Hepatocyte (in vitro differentiated cells): ENCODE measurements at regions not wholly inside any gene's neighbourhood (a gene's known extent, or its start where the extent isn't known, plus 50 kb on each side); places are given as distances from the start of the nearest gene placed in this dataset.

Experiments used
- DNase-seq: peaks from one replicate; pipeline ENCODE4 v3.0.0-alpha.2; 2016; ENCODE audit warnings: low spot score
- H2AFZ ChIP-seq: fragments of 200-600 bp; sonication (generic); 2 replicates; pipeline ENCODE4 v1.6.0; 2016; ENCODE audit warnings: antibody characterized with exemption, mild to moderate bottlenecking
- H3K27ac ChIP-seq: fragments of 200-600 bp; sonication (generic); 2 replicates; pipeline ENCODE4 v1.5.1; 2016; ENCODE audit warnings: mild to moderate bottlenecking
- H3K27me3 ChIP-seq: fragments of 200-600 bp; sonication (generic); 2 replicates; pipeline ENCODE4 v1.6.1; 2016
- H3K36me3 ChIP-seq: fragments of 200-600 bp; sonication (generic); replicated peaks from 2 replicates; pipeline ENCODE4 v1.5.1; 2016; ENCODE audit warnings: low read depth; ENCODE audit not compliant: insufficient read depth
- H3K4me1 ChIP-seq: fragments of 200-600 bp; sonication (generic); 2 replicates; pipeline ENCODE4 v1.5.1; 2016; ENCODE audit warnings: mild to moderate bottlenecking, moderate library complexity; ENCODE audit not compliant: insufficient read depth
- H3K4me2 ChIP-seq: fragments of 200-600 bp; sonication (generic); 2 replicates; pipeline ENCODE4 v1.6.0; 2016
- H3K4me3 ChIP-seq: fragments of 200-600 bp; sonication (generic); 2 replicates; pipeline ENCODE4 v1.5.1; 2016; ENCODE audit warnings: mild to moderate bottlenecking
- H3K79me2 ChIP-seq: fragments of 200-600 bp; sonication (generic); 2 replicates; pipeline ENCODE4 v1.6.0; 2017; ENCODE audit warnings: mild to moderate bottlenecking
- H3K9me2 ChIP-seq: fragments of 200-600 bp; sonication (generic); replicated peaks from 2 replicates; pipeline ENCODE4 v1.6.0; 2017; ENCODE audit warnings: mild to moderate bottlenecking; ENCODE audit not compliant: insufficient read depth
- H3K9me3 ChIP-seq: fragments of 200-600 bp; sonication (generic); 2 replicates; pipeline ENCODE4 v1.5.1; 2016; ENCODE audit warnings: low read depth, mild to moderate bottlenecking
- H4K20me1 ChIP-seq: fragments of 200-600 bp; sonication (generic); 2 replicates; pipeline ENCODE4 v1.6.0; 2016; ENCODE audit warnings: mild to moderate bottlenecking; ENCODE audit not compliant: insufficient read depth, poor library complexity, severe bottlenecking
- EZH2 ChIP-seq: fragments of 200-600 bp; sonication (generic); IDR thresholded peaks from 2 replicates; pipeline ENCODE4 v1.6.1; 2016; ENCODE audit warnings: antibody characterized with exemption, mild to moderate bottlenecking, borderline replicate concordance
- EZH2phosphoT487 ChIP-seq: fragments of 200-600 bp; sonication (generic); IDR thresholded peaks from one replicate; pipeline ENCODE4 v1.6.1; 2018; ENCODE audit warnings: antibody characterized with exemption, mild to moderate bottlenecking, low read depth, moderate library complexity; ENCODE audit not compliant: unreplicated experiment, severe bottlenecking
- WGBS: methylation state at CpG from one replicate; pipeline ENCODE4 v1.1.6; 2016; ENCODE audit warnings: low lambda C conversion rate; ENCODE audit errors: missing lambda C conversion rate; 5-methylcytosine and 5-hydroxymethylcytosine counted together
- TF ChIP-seq, protein P1 (sequence below): fragments of 200-600 bp; sonication (generic); IDR thresholded peaks from 2 replicates; pipeline ENCODE4 v1.5.1; 2016; ENCODE audit warnings: antibody characterized with exemption, mild to moderate bottlenecking; ENCODE audit not compliant: poor library complexity

DNA sequence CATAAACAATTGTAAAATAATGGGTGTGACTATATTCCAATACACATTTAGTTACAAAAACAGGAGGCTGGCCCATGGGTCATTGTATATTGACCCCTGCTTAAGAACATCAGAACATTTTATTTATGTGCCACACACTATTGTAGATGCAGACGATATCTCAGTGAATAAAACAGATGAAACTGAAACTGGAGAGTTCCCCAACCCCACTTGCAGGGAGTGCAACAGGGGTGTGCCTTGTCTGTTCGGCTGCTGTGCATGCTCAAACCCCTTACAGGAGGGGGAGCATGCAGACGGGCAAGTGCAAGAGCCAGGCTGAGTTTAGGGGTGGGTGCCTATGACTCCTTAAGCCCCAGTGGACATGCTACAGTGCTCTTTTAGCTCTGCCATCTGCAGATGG is 509.6 kb downstream of the IGSF11 start:
- no peaks in the 10 kb centered on the region for H3K36me3 ChIP-seq
- no peaks in the 10 kb centered on the region for H3K9me2 ChIP-seq
- H3K27ac ChIP-seq: no peak overlapping the region
- DNase-seq: no peak
- no peaks in the 10 kb centered on the region for H3K79me2 ChIP-seq
- TF ChIP-seq, protein P1, sequence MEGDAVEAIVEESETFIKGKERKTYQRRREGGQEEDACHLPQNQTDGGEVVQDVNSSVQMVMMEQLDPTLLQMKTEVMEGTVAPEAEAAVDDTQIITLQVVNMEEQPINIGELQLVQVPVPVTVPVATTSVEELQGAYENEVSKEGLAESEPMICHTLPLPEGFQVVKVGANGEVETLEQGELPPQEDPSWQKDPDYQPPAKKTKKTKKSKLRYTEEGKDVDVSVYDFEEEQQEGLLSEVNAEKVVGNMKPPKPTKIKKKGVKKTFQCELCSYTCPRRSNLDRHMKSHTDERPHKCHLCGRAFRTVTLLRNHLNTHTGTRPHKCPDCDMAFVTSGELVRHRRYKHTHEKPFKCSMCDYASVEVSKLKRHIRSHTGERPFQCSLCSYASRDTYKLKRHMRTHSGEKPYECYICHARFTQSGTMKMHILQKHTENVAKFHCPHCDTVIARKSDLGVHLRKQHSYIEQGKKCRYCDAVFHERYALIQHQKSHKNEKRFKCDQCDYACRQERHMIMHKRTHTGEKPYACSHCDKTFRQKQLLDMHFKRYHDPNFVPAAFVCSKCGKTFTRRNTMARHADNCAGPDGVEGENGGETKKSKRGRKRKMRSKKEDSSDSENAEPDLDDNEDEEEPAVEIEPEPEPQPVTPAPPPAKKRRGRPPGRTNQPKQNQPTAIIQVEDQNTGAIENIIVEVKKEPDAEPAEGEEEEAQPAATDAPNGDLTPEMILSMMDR: no peak
- TF ChIP-seq EZH2 (no peak), EZH2phosphoT487 (no peak)
- no peaks in the 10 kb centered on the region for H3K27me3 ChIP-seq
- no peak overlapping the region for H3K4me2 ChIP-seq
- no peak overlapping the region for H2AFZ ChIP-seq
- H3K4me3 ChIP-seq: no peak overlapping the region
- H3K9me3 ChIP-seq: no peaks in the 10 kb centered on the region
- H4K20me1 ChIP-seq: no peaks in the 10 kb centered on the region
- 74% methylated on average over 3 of the region's 3 CpGs for WGBS
- no peaks in the 10 kb centered on the region for H3K4me1 ChIP-seq

DNA sequence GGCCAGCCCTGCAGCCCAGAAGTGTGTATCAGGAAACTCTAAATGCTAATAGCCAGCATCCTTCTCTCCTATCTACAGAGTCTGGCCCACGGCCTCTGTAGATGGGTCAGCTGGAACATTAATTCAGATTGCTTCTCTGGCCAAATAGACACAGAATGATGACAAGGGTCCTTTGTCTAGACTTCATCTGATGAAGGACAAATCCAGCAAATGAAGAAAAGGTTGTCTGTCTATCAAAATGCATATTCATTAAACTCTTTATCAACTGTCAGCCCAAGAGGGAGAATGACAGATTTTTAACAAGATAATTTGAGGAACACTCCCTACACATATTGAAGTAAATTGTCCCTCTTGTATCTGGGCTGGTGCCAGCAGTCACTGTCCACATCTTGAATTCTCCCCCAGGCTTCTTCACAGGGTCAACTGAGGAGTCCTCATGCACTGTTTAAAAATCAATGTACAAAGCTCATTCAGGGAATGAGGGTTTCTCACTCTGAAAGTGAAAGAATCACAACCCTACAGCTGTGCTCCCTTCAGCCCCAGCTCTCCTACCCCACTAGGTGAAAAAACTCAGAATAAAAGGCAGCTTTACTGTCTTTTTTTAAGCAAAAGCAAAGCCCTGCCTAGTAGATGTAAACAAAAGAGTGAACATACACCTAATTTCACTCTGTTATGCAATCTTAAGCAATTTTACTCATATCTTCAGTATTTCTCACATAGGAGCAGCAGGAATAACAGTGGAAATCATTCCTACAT is 507.7 kb downstream of the IGSF11 start:
- no peak overlapping the region for H2AFZ ChIP-seq
- H3K27ac ChIP-seq: no peak overlapping the region
- H3K36me3 ChIP-seq: no peaks in the 10 kb centered on the region
- H3K9me3 ChIP-seq: no peaks in the 10 kb centered on the region
- no peak overlapping the region for H3K4me2 ChIP-seq
- H4K20me1 ChIP-seq: no peaks in the 10 kb centered on the region
- H3K4me3 ChIP-seq: no peak overlapping the region
- H3K4me1 ChIP-seq: no peaks in the 10 kb centered on the region
- no peak for DNase-seq
- 89% methylated on average over 1 of the region's 1 CpG for WGBS
- no peaks in the 10 kb centered on the region for H3K9me2 ChIP-seq
- TF ChIP-seq EZH2: no peak
- TF ChIP-seq, protein P1: no peak
- TF ChIP-seq EZH2phosphoT487: no peak
- no peaks in the 10 kb centered on the region for H3K79me2 ChIP-seq
- no peaks in the 10 kb centered on the region for H3K27me3 ChIP-seq

DNA sequence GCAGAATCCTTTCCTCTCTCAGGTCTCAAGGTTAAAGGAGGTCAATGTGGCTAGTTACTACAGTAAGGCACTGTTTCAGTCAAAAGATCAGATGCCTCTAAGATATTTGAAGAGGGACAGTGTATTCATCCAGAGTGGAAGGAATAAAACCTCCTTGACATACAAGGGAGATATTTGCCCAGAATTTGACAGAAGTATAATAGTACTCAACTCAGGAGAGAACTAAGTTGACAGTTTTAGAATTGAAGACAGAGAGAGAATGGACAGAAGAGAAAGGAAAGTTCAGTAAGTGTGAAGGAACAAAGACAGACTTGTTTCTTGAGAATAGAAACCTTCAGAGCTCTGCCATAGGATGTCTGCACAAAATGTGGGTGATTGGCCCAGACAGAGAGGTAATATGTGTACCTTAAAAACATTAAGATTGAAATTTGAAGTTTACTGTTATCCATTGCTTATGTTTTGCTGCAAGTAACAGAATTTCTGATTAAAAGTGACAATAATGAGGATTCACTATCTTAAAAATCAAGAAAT is 507.1 kb downstream of the IGSF11 start:
- TF ChIP-seq, protein P1: no peak
- TF ChIP-seq EZH2 (no peak), EZH2phosphoT487 (no peak)
- no peaks in the 10 kb centered on the region for H3K27me3 ChIP-seq
- DNase-seq: no peak
- no peak overlapping the region for H3K4me2 ChIP-seq
- H3K9me2 ChIP-seq: no peaks in the 10 kb centered on the region
- H3K27ac ChIP-seq: no peak overlapping the region
- H3K79me2 ChIP-seq: no peaks in the 10 kb centered on the region
- H3K9me3 ChIP-seq: no peaks in the 10 kb centered on the region
- H3K4me3 ChIP-seq: no peak overlapping the region
- H4K20me1 ChIP-seq: no peaks in the 10 kb centered on the region
- no peaks in the 10 kb centered on the region for H3K4me1 ChIP-seq
- no peak overlapping the region for H2AFZ ChIP-seq
- H3K36me3 ChIP-seq: no peaks in the 10 kb centered on the region
